GM12872 (cell line): ENCODE measurements at regions not wholly inside any gene's neighbourhood (a gene's known extent, or its start where the extent isn't known, plus 50 kb on each side); places are given as distances from the start of the nearest gene placed in this dataset.

Experiments
- CTCF ChIP-seq: IDR thresholded peaks from 3 replicates; pipeline ENCODE4 v1.5.1; 2011; ENCODE audit warnings: low read depth, mild to moderate bottlenecking, low read length, moderate library complexity; ENCODE audit not compliant: insufficient read depth

DNA sequence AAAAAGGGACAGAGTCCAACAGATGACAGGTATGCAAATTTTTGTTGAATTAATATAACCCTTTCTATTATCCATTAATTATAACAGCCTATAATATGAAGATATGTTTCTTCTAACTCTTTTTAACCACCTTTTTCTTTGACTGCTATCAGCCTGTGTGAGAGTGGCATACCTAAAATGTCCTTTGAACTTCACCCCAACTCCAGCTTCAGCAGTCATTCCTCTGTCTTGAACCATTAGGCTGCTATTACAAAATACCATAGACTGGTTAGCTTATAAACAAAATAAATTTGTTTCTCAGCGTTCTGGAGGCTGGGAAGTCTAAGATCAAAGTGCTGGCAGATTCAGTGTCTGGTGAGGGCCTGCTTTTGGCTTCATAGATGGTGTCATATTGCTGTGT, 564.6 kb upstream of the FAT3 start:
- no peak for TF ChIP-seq CTCF

DNA sequence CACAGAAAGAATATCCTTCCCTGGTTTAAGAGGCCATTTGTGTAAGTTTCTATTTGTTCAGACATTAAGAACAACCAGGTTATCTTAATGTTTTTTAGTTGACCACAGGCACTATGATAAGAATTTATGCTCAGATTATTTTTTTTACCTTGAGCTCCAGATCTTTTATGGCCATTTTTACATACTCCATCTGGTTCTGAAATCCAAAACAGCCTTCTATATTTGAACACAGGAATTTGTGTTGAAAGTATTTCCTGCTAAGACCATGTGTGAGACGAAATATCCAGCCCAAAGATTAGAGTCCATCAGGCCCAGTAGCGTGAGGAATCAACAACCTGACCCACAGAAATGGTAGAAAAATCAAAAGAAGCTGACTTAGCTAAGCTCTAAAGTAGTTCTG, 569.9 kb upstream of the FAT3 start:
- no peak for TF ChIP-seq CTCF

GRCh38 chr11:91653079-91653754, 571.4 kb upstream of the FAT3 start:
- no peak for TF ChIP-seq CTCF

DNA sequence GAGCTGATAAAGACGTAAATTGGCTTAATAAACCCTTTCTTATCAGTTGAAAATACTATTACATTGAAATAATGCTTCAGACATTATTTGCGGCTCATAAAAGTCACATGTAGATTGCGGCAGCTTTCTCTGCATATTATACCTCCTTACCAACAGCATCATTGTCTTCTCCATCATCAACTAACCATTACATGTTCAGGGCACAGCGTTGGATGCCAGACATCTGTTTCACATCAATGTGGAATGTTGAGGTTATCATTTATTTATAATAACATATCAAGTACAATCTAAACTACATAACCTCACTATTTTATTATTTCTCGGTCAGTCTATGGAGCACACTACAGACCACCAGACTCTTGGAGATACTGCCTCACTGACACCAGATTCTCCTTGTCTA, 573.8 kb upstream of the FAT3 start:
- TF ChIP-seq CTCF = no peak

GRCh38 chr11:91641153-91641552, 583.5 kb upstream of the FAT3 start:
- no peak for TF ChIP-seq CTCF

GRCh38 chr11:91639359-91639758, 585.3 kb upstream of the FAT3 start:
- TF ChIP-seq CTCF = no peak

DNA sequence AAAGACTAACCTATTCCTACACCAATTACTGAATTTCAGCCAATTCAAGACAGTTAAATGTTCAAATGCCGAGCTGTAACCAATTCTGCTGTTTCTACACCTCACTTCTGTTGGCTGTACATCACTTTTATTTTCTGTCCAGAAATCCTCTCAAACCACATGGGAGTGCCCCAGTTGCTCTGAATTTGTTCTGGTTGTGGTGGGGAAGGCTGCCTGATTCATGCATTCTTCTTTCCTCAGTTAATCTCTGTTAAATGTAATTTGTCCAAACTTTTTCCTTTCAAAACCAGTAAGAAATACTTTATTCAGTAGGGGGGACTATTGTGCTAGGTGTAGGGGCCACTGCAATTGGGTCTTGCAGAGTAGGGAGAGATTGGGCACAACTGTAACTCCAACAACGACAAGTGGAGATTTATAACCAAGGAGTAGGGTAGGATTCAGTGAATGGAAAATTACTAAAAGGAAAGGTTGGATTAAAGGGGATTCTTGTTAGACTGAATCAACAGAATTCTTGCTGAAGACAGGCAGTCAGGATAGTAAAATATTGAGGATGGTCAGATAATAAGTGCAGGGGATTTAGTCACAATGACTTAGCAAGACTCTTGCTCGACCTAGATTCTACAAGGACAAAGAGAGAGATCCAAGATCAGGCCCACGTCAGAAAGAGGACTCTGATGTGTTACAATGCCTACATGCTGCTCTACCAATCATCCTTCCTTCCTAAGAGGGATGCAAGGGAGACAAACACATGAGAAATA, 593.5 kb upstream of the FAT3 start:
- TF ChIP-seq CTCF = no peak
